ELR (cell line): ENCODE measurements at regions not wholly inside any gene's neighbourhood (a gene's known extent, or its start where the extent isn't known, plus 50 kb on each side); places are given as distances from the start of the nearest gene placed in this dataset.

Experiments
- DNase-seq: peaks from one replicate; pipeline ENCODE4 v3.0.0-alpha.2; 2015; ENCODE audit warnings: low read depth

DNA sequence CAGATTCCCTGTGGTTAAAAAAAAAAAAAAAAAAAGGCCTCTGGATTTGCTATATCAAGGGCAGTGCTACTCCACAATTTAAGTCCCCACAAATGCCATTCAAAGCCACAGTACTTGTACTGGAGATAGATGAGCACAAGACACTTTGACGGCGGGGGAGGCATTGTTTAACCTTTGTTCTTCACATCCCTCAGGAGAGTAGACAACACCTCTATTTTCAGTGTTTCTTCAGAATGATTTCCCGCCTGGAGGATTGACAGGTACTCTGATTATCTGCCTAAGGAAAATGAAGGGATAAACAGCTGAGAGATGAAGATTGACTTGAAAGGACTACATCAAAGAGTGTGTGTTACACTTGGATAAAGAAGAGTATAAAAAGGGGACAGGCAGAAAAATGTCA is 58.7 kb downstream of the OTOL1 start:
- DNase-seq: no peak

- DNase-seq: no peak
Observed at GRCh38 chr3:161556533-161556932, 59.9 kb downstream of the OTOL1 start.

DNA sequence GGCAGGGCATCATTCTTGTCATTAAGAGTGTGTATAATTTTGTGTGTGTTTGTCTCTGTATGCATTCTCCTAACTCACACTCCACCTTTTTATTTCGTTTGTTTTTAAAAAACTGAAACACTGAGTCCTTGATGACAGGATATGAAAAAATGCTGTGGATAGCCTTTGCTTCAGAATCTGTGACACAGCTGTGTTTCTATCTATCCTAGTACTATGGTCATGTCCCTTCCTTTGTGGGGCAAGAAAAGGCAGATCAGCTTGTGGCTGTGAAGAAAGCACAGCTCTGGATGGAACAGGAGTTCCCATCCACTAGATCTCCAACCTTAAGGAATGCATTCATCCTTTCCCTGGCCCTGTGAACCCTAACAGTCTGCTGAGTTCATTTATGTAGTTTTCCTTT is 60.3 kb downstream of the OTOL1 start:
- DNase-seq: no peak

DNA sequence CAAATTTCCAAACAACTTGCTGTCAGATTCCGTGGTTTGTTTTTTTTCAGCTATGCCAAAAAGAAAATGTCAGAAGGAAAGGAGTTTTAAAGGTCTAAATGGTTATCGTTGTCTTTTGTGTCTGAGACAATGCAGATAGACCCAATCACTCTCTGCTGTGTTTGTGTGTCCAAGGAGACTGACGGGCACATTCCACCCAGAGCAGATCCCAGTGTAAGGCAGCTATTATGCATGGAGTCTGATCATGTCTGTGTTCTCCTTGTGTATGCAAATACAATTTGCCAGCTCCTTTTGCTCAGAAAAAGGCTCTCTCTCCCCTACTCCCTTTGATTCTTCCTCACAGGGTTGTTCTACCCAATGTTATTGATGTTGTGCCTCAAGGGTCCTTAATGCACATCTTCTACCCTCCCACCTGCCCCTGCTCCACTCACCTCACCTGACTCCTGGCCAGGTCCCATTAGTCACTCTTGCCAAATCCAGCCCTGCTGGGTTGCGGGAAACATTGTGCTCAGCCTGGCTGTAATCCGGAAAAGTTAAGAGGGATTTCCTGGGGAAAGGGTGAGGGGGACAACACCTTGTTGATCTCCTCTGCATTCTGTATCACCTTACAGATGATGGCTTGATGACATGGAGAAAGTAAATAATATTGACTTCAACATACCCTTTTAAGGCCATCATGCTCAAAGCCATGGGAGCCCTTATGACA is 61.0 kb downstream of the OTOL1 start:
- no peak for DNase-seq

GRCh38 chr3:161558236-161558635 is 61.6 kb downstream of the OTOL1 start:
- DNase-seq: no peak

DNA sequence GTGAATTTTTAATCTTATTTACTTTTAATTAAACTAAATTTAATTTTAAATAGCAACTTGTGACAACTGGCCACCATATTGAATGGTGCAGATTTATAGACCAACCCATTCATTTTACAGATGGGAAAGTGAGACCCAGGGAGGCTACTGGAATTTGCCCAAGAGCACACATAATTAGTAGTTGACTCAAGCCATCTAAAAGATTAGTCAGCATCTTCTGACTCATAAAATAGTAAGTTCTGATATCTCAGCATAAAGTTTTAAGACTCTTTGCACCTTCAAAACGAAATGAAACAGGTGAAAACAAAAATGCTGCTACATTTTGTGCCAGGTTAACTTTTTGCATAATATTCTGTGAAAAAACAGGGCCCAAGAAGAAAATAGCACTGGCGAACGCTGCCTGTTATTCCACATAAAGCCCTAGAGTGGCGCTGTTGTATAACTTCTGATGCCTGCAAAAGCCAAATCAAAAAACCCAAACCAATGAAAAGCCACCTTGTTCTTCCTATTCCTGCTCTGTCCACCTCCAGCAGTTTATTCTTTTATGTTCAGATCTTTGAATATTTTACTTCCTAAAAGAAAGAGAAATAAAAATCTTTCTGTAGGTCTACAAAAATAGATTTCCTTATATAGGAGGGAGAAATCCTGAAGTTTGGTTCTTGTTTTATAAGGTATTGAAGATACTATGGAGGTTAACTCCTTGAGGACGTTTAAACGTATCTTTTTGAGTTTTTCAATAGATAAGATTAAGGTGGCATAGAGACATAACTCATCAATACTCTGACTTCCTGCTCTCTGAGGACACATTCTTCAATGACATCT is 62.8 kb downstream of the OTOL1 start:
- DNase-seq: peak; percentile 77

DNA sequence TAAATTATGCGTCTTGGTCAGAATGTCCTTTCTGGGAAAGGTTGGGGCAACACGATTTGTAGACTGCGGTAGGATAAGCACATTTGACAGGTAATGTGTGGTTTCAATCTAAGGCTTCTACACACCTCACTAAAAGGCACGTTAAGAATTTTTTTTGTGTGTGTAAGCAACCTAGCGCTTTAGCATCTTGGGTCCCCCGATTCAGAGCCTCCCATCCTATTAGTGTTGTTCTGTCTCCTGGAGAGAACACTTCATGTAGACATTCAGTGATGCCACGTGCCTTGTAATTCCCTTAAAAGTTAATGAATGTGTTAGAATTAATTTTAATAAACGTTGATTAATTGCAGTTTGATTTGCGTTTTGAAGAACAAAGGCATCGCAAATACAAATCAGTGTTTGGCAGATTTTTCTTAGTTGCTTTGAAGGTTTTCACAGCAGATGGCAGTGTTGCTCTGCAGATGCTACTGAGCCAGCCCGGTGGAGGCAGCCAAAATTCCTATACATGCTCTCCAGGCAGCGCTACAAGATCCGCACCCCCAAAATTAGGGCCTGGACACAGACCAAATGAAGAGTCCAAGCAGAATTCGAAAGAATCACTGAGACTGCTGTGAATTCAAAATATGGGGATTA is 63.5 kb downstream of the OTOL1 start:
- peak; percentile 62 for DNase-seq

DNA sequence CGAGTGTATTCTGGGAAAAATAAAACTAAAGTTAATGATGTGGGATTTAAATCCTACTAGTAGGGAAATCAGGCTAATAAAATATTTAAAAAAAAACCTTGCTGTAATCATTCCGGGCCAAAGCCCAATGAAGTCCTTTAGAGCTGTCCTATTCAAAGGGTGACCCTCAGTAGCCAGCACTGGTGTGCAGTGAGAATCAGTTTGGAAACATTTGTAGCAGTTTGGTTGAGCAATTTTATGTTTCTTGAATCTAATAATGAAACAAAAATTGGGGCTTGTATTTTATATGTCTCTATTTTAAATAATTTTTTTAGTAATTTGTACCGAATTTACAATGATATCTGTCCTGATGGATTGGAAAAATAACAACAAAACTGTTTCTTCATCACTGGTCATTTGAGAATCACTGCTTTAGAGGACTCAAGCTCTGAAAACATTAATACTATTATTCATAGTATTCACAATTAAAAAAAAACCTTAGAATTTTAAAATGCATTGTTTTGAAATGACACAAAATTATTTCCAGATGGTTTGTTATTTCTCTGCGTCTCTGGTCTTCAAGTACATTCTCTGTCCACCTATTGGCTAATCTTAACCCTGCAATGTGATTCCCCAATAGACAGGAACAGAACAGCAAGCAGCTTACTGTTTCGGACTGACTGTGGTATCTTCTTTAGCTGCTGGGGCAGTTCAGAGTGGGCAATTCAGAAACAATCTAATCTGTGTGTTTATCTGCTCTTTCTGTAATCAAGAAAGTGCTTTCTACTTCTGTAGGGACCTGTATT is 71.2 kb downstream of the OTOL1 start:
- peak; percentile 33 for DNase-seq

GRCh38 chr3:161568671-161569070 is 72.1 kb downstream of the OTOL1 start:
- no peak for DNase-seq

GRCh38 chr3:161571951-161572350 is 75.3 kb downstream of the OTOL1 start:
- no peak for DNase-seq

DNA sequence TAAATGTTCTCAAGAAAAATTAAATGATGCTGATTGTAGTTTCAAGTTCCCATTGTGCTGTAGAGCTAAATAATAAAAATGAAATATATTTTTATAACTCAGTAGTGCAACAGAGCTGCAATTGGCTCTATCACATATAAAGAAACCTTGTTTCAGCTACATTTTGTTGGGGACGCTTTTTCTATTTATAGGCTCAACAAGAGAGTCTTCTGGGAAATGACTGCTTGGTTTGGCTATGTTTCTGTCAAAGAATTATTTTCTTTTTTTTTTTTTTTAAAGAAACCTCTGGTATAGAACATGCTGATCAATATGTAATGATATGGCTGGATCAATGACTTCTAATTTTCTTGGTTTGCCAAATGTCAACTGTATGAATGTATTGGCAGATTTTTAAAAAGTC is 76.5 kb downstream of the OTOL1 start:
- DNase-seq: no peak

- no peak for DNase-seq
Observed at GRCh38 chr3:161575901-161576300, 79.3 kb downstream of the OTOL1 start.

GRCh38 chr3:161576311-161576710 is 79.7 kb downstream of the OTOL1 start:
- DNase-seq: no peak

DNA sequence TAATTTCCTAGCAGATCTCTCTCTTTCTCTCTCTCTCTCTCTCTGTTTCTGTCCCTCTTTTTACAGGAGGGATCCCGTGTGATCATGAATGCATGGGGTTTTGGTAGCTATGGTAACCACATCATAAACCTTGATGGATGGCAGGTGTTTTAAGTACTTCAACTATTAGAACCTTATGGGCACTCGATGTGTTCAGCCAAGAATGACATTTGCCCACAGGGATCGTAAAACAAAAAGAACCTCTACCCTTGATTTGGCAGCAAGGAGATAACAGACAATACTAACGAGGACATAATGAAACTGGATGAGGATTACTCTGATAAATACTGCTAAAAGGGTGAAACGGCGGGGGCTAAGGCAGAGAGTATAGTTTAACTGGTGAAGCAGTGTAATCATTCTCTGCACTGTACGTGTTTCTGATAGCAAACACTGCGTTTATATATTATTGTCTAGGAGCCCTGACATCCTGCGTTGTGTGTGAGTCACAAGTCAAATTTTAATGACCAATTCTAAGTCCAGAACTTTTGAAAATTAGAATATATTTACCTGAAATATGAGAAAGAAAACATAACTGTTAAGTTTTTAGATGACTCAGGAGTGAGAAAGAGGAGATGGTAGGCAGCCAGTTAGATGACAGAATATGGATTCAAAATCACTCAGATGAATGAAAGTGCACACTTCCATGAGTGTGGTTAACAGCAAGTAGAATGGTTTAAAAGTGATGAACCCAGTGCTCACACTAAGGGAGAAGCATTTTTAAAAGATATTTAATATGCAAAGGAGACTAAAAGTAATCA is 80.3 kb downstream of the OTOL1 start:
- peak; percentile 46 for DNase-seq

DNA sequence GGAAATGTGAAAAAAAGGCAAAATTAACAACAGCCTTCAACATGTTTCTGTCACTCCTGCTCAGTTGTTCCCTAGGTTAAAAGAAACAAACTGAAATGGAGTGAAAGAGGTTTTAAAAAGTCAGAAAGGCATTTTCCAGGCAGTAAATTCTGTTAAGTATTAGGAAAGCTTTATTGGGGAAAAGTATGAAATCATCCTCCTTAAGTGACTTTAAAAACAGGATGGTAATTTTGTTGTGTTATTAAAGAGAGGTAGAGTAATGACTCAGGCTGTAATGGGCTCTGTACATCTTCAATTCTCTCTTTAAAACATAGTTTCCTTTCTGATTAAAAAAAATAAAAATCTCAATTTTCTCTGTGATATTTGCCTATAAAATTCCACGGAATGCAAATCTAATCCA is 81.1 kb downstream of the OTOL1 start:
- DNase-seq: no peak

DNA sequence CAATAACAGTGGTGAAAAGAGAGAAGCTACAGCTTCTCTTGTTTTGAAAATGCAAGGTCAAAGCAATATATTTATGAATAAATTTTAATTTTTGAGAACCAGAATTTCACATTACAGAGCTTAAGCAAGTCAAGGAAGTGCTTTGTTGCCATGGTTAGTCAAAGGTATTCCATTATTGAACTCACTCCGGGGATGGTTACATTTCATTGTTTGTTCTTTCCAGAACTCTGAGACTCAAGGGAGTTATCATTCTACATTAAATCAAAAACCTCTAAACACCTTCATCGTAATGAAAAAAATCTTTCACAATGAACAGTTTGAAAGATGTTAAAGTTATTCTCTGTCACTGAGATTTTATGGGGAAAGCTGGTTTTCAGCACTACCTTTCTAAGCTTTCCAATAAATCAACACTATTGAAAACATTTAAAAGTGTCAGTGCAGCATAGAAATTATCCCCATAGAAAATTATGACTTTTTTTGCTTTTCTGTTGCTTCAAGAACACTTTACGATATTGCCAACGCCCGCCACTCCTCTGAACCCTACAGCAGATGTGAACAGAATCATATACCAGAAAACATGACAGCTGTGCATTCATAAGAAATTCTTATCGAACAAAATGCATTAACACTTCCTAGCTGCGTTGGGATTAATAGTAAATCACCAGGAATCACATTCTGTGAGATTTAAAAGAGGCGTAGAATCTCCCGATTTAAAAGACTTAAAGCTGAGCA is 83.0 kb downstream of the OTOL1 start:
- no peak for DNase-seq

- no peak for DNase-seq
Observed at GRCh38 chr3:161585922-161586321, 89.3 kb downstream of the OTOL1 start.

DNA sequence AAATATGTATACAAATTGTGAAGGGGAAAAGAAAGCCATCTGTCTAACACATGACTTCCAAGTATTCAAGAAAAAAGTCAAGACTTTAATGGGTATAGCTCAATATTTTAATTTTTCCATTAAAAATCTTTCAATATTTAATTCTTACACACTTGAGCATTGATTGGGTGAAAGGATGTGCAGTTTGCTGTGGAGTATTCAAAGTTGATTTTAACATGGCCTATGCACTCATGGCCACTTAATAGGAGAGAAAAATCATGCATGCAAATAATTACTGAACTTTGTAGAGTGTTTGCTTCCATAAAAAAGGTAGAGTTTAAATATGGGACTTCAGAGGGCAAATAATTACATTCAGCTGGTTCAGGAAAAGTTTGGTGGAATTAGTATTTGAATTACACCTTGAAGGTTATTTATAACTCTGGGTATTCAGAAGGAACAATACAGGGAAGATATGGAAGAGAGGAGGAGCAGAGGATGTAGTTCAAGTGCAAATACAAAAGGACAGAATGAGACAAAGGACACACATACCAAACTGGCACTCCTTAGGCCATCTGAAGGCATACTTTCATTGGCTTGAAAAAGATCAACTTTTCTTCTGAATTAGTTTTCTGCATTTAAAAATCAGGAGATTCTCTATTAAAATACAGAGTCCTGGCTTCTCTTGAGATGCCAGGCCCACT is 90.1 kb downstream of the OTOL1 start:
- DNase-seq: no peak

GRCh38 chr3:161598639-161599038 is 102.0 kb downstream of the OTOL1 start:
- DNase-seq: no peak

GRCh38 chr3:161599697-161600096 is 103.1 kb downstream of the OTOL1 start:
- DNase-seq: no peak
